ENCODE measurements at regions not wholly inside any gene's neighbourhood (a gene's known extent, or its start where the extent isn't known, plus 50 kb on each side); places are given as distances from the start of the nearest gene placed in this dataset.

DNA sequence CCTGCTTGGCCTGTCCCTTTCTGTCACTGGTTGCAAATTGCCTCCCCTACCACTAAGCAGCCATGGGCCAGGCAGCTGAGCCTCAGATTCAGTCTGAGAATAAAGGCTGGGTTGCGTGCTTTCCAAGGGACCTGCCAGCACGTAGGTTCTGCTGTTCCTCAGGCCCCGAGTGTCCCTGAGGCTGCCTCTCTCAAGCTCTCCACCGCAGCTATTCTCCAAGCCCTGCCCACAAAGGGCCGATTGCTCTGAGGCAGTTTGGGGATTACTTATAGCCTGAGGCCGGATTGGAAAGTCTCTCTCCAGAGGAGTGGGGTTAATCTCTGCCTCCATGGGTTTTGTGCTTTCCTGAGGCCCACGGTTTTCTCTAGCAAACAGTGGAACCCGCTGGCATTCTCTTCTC, 590.7 kb downstream of the BCOR start:
- TF ChIP-seq, protein P1, sequence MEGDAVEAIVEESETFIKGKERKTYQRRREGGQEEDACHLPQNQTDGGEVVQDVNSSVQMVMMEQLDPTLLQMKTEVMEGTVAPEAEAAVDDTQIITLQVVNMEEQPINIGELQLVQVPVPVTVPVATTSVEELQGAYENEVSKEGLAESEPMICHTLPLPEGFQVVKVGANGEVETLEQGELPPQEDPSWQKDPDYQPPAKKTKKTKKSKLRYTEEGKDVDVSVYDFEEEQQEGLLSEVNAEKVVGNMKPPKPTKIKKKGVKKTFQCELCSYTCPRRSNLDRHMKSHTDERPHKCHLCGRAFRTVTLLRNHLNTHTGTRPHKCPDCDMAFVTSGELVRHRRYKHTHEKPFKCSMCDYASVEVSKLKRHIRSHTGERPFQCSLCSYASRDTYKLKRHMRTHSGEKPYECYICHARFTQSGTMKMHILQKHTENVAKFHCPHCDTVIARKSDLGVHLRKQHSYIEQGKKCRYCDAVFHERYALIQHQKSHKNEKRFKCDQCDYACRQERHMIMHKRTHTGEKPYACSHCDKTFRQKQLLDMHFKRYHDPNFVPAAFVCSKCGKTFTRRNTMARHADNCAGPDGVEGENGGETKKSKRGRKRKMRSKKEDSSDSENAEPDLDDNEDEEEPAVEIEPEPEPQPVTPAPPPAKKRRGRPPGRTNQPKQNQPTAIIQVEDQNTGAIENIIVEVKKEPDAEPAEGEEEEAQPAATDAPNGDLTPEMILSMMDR (conservative IDR thresholded peaks at IDR 0.05; ENCODE audit: low read depth, low read length) = no peak
- Histone ChIP-seq H3K36me3 (ENCODE audit: insufficient read depth) (no peaks in the 10 kb centered on the region), H3K27me3 (ENCODE audit: insufficient read depth, low read depth) (no peaks in the 10 kb centered on the region), H3K9ac (no peak overlapping the region), H3K4me2 (no peak overlapping the region), H3K4me1 (ENCODE audit: low read depth, poor library complexity, severe bottlenecking) (no peaks in the 10 kb centered on the region), H3K79me2 (ENCODE audit: insufficient read depth, low read depth) (no peaks in the 10 kb centered on the region), H4K20me1 (ENCODE audit: insufficient read depth) (no peaks in the 10 kb centered on the region), H3K27ac (no peak overlapping the region), H2AFZ (ENCODE audit: low read depth) (no peak overlapping the region), H3K4me3 (IDR thresholded peaks at IDR 0.05; ENCODE audit: insufficient read depth, low read depth, low read length) (no peak overlapping the region)

DNA sequence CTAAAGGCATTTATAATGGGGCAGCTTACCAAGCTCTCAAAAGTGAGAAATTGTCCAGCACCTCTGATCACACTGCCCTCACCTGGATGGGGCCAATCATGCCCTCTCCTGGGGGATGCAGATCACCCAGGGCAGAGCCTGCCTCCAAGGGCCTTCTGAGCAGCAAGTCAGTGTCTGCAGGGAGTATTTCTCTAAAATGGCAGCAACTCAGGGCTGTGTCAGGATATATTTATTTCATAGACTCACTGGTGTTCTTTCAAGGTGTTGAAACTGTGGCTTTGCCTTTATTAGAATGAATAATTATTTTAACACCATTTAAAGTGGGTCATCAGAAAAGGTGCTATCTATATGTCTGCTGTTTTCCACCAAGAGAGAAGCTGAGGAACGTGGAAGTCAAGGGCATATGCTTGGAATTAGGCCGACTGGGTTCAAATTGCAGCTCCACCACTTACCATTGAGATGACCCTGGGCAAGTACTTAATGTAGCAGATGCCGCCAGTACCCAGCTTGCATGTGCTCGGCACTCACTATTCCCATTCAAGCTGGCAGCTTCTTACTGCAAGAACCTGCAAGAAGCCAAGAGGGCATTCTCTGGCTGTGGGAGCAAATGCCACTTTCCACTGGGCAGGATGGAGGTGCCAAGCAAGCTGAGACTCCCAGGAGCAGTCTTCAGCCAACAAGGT, 590.0 kb downstream of the BCOR start:
- TF ChIP-seq, protein P1 (conservative IDR thresholded peaks at IDR 0.05; ENCODE audit: low read depth, low read length) = no peak
- Histone ChIP-seq H3K27me3 (ENCODE audit: insufficient read depth, low read depth) (no peaks in the 10 kb centered on the region), H3K79me2 (ENCODE audit: insufficient read depth, low read depth) (no peaks in the 10 kb centered on the region)

DNA sequence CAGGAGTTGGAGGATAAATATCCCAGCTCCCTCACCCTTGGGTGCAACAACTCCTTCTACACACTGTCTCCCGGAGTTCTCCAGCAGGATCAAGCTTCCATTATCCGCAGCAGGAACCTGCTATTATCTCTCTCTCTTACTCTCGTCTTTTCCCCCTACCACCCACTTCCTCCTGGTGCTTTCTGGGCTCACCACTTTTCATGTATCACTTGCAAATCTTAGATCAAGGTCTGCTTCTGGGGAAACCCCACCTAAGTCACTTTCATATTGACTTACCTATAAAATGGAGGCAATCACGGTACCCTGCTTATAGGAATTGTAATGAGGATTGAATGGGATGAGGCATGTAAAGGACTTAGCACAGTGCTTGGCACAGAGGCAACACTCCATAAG, 589.5 kb downstream of the BCOR start:
- Histone ChIP-seq H4K20me1 (ENCODE audit: insufficient read depth) (no peaks in the 10 kb centered on the region), H3K36me3 (ENCODE audit: insufficient read depth) (no peaks in the 10 kb centered on the region), H2AFZ (ENCODE audit: low read depth) (no peak overlapping the region), H3K9ac (no peak overlapping the region), H3K4me3 (IDR thresholded peaks at IDR 0.05; ENCODE audit: insufficient read depth, low read depth, low read length) (no peak overlapping the region), H3K27ac (no peak overlapping the region), H3K79me2 (ENCODE audit: insufficient read depth, low read depth) (no peaks in the 10 kb centered on the region), H3K4me1 (ENCODE audit: low read depth, poor library complexity, severe bottlenecking) (no peaks in the 10 kb centered on the region), H3K27me3 (ENCODE audit: insufficient read depth, low read depth) (no peaks in the 10 kb centered on the region), H3K4me2 (no peak overlapping the region)
- TF ChIP-seq, protein P1 (conservative IDR thresholded peaks at IDR 0.05; ENCODE audit: low read depth, low read length) = no peak

More for the DNA sequence above, 590.0 kb downstream of the BCOR start:
- Histone ChIP-seq H3K27ac (no peak overlapping the region), H3K4me1 (ENCODE audit: low read depth, poor library complexity, severe bottlenecking) (no peaks in the 10 kb centered on the region), H2AFZ (ENCODE audit: low read depth) (no peak overlapping the region), H3K9ac (no peak overlapping the region), H3K4me2 (no peak overlapping the region), H3K4me3 (IDR thresholded peaks at IDR 0.05; ENCODE audit: insufficient read depth, low read depth, low read length) (no peak overlapping the region), H3K36me3 (ENCODE audit: insufficient read depth) (no peaks in the 10 kb centered on the region), H4K20me1 (ENCODE audit: insufficient read depth) (no peaks in the 10 kb centered on the region)

DNA sequence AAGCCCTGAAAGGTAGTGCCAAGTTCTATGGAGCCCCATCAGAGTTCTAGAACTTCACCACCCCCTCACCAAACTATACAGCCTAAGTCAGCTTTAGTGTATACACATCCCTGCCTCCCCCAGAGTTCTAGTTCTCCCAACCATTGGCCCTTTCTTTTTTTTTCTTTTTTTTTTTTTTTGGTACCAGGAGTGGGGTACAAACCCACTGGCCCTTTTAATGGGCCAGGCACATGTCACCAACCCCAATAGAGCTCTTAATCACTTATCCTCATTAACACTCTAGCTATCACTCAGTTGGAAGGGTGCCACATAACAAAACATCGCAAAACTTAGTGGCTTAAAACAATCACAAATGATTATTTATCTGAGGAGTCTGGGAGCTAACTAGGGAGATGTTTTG, 588.6 kb downstream of the BCOR start:
- Histone ChIP-seq H3K27me3 (ENCODE audit: insufficient read depth, low read depth) (no peaks in the 10 kb centered on the region), H3K36me3 (ENCODE audit: insufficient read depth) (no peaks in the 10 kb centered on the region)
- TF ChIP-seq, protein P1 (conservative IDR thresholded peaks at IDR 0.05; ENCODE audit: low read depth, low read length) = no peak

More for the DNA sequence above, 588.6 kb downstream of the BCOR start:
- Histone ChIP-seq H2AFZ (ENCODE audit: low read depth) (no peak overlapping the region), H3K4me1 (ENCODE audit: low read depth, poor library complexity, severe bottlenecking) (no peaks in the 10 kb centered on the region), H3K9ac (no peak overlapping the region), H3K4me3 (IDR thresholded peaks at IDR 0.05; ENCODE audit: insufficient read depth, low read depth, low read length) (no peak overlapping the region), H3K27ac (no peak overlapping the region), H3K4me2 (no peak overlapping the region), H3K79me2 (ENCODE audit: insufficient read depth, low read depth) (no peaks in the 10 kb centered on the region), H4K20me1 (ENCODE audit: insufficient read depth) (no peaks in the 10 kb centered on the region)
